Liver (tissue), 8 donors: ENCODE measurements at regions not wholly inside any gene's neighbourhood (a gene's known extent, or its start where the extent isn't known, plus 50 kb on each side); places are given as distances from the start of the nearest gene placed in this dataset.
"Not testable (repeated sequence)": the region's sequence is repeated elsewhere in the genome, so short reads cannot be mapped to it uniquely, and the experiment has no call there.

ENCODE experiments used
- DNase-seq: peaks from one replicate; pipeline ENCODE4 v3.0.0-alpha.2; 2017; ENCODE audit warnings: low spot score
- H3K27ac ChIP-seq, 2 donors: one replicate each; pipeline ENCODE4 v1.7.0; 2013; ENCODE audit warnings: inconsistent platforms in 2 of 2, low read length in 2 of 2, control low read depth in 1 of 2, low read depth in 1 of 2, mild to moderate bottlenecking in 1 of 2
- H3K27me3 ChIP-seq, 4 donors: one replicate each; pipeline versions ENCODE4 v1.6.1 to v1.7.0; 2013; ENCODE audit warnings: low read length in 3 of 4, inconsistent platforms in 1 of 4, mild to moderate bottlenecking in 1 of 4, moderate library complexity in 1 of 4; ENCODE audit not compliant: control insufficient read depth in 4 of 4, insufficient read depth in 4 of 4
- H3K36me3 ChIP-seq, 4 donors: one replicate each; pipeline versions ENCODE4 v1.6.1 to v1.7.0; 2013; ENCODE audit warnings: low read length in 3 of 4, mild to moderate bottlenecking in 3 of 4, low read depth in 1 of 4, moderate library complexity in 1 of 4; ENCODE audit not compliant: control insufficient read depth in 4 of 4, insufficient read depth in 3 of 4
- H3K4me1 ChIP-seq, 4 donors: one replicate each; pipeline versions ENCODE4 v1.6.1 to v1.7.0; 2013; ENCODE audit warnings: low read length in 3 of 4, mild to moderate bottlenecking in 3 of 4, moderate library complexity in 1 of 4; ENCODE audit not compliant: control insufficient read depth in 4 of 4, insufficient read depth in 4 of 4
- H3K4me3 ChIP-seq, 3 donors: one replicate each; pipeline versions ENCODE4 v1.6.1 to v1.7.0; 2013; ENCODE audit warnings: low read length in 3 of 3, control low read depth in 1 of 3, low read depth in 1 of 3, mild to moderate bottlenecking in 1 of 3
- H3K9ac ChIP-seq, 2 donors: one replicate each; pipeline ENCODE4 v1.7.0; 2013; ENCODE audit warnings: low read length in 2 of 2, mild to moderate bottlenecking in 2 of 2, moderate library complexity in 2 of 2, control low read depth in 1 of 2, low read depth in 1 of 2
- H3K9me3 ChIP-seq, 4 donors: one replicate each; pipeline versions ENCODE4 v1.6.1 to v1.7.0; 2013; ENCODE audit warnings: low read length in 3 of 4; ENCODE audit not compliant: control insufficient read depth in 4 of 4
- CTCF ChIP-seq: fragments of 150-350 bp; IDR thresholded peaks from 2 replicates; pipeline ENCODE4 v1.5.1; 2017; ENCODE audit warnings: improper control_type of control experiment, low read depth, low read length; ENCODE audit not compliant: missing input control
- EGR1 ChIP-seq, 2 donors: IDR thresholded peaks; 2 replicates each; pipeline ENCODE4 v1.6.1; 2016 to 2018; ENCODE audit warnings: antibody characterized with exemption in 2 of 2, low read depth in 2 of 2
- FOXA1 ChIP-seq: IDR thresholded peaks from 2 replicates; pipeline ENCODE4 v1.6.1; 2016; ENCODE audit warnings: antibody characterized with exemption
- FOXA2 ChIP-seq: IDR thresholded peaks from 2 replicates; pipeline ENCODE4 v1.6.1; 2016; ENCODE audit warnings: antibody characterized with exemption
- GABPA ChIP-seq, 2 donors: IDR thresholded peaks in 1 of 2; conservative IDR thresholded peaks in 1 of 2; 2 replicates each; pipeline ENCODE4 v1.6.1; 2016; ENCODE audit warnings: antibody characterized with exemption in 2 of 2, mild to moderate bottlenecking in 1 of 2, moderate library complexity in 1 of 2
- HNF4G ChIP-seq: IDR thresholded peaks from 2 replicates; pipeline ENCODE4 v1.6.1; 2016; ENCODE audit warnings: antibody characterized with exemption
- JUND ChIP-seq, 2 donors: IDR thresholded peaks; 2 replicates each; pipeline ENCODE4 v1.6.1; 2016; ENCODE audit warnings: antibody characterized with exemption in 2 of 2
- MAX ChIP-seq: IDR thresholded peaks from 2 replicates; pipeline ENCODE4 v1.6.1; 2016; ENCODE audit warnings: antibody characterized with exemption
- NR2F2 ChIP-seq: IDR thresholded peaks from 2 replicates; pipeline ENCODE4 v1.6.1; 2016; ENCODE audit warnings: antibody characterized with exemption
- RAD21 ChIP-seq, 2 donors: IDR thresholded peaks; 2 replicates each; pipeline ENCODE4 v1.6.1; 2016; ENCODE audit warnings: antibody characterized with exemption in 2 of 2, mild to moderate bottlenecking in 2 of 2
- RXRA ChIP-seq, 2 donors: IDR thresholded peaks; 2 replicates each; pipeline ENCODE4 v1.6.1; 2017 to 2018; ENCODE audit warnings: antibody characterized with exemption in 2 of 2, mild to moderate bottlenecking in 1 of 2
- SP1 ChIP-seq: IDR thresholded peaks from 2 replicates; pipeline ENCODE4 v1.6.1; 2018; ENCODE audit warnings: antibody characterized with exemption, mild to moderate bottlenecking
- TAF1 ChIP-seq: conservative IDR thresholded peaks from 2 replicates; pipeline ENCODE4 v1.6.1; 2016; ENCODE audit warnings: antibody characterized with exemption, mild to moderate bottlenecking
- YY1 ChIP-seq: IDR thresholded peaks from 2 replicates; pipeline ENCODE4 v1.6.1; 2016; ENCODE audit warnings: antibody characterized with exemption, mild to moderate bottlenecking
- WGBS: extraction: QIAGEN DNeasy Blood & Tissue Kit; methylation state at CpG from one replicate; pipeline ENCODE4 v1.1.7; 2013; 5-methylcytosine and 5-hydroxymethylcytosine counted together
- TF ChIP-seq, protein P1 (sequence below): IDR thresholded peaks from 2 replicates; pipeline ENCODE4 v1.6.1; 2016; ENCODE audit warnings: antibody characterized with exemption
- TF ChIP-seq, protein P2 (sequence below): IDR thresholded peaks from 2 replicates; pipeline ENCODE4 v1.6.1; 2016; ENCODE audit warnings: antibody characterized with exemption, mild to moderate bottlenecking
- donor health status: healthy.
- donor health status: healthy.
- donor health status: healthy.
- donor health status: healthy.
- donor health status: healthy.

GRCh38 chr17:69698352-69698751, 283.9 kb downstream of the MAP2K6 start:
- not testable (repeated sequence) for H3K36me3 ChIP-seq, H3K9me3 ChIP-seq, H3K9ac ChIP-seq, H3K27me3 ChIP-seq, H3K4me3 ChIP-seq, H3K27ac ChIP-seq, H3K4me1 ChIP-seq, DNase-seq

GRCh38 chr17:69702078-69702477, 287.6 kb downstream of the MAP2K6 start:
- TF ChIP-seq HNF4G (no peak), JUND (IDR thresholded peaks at IDR 0.05) (no peak), EGR1 (IDR thresholded peaks at IDR 0.05; ENCODE audit: low read depth in 2 of 2) (no peak), NR2F2 (no peak), FOXA2 (no peak), FOXA1 (no peak), RAD21 (IDR thresholded peaks at IDR 0.05) (no peak), MAX (no peak), TAF1 (no peak), CTCF (no peak), RXRA (IDR thresholded peaks at IDR 0.05) (no peak), GABPA (IDR thresholded peaks at IDR 0.05 in 1 of 2, conservative IDR thresholded peaks at IDR 0.05 in 1 of 2) (no peak), YY1 (no peak), SP1 (no peak)
- TF ChIP-seq, protein P1, sequence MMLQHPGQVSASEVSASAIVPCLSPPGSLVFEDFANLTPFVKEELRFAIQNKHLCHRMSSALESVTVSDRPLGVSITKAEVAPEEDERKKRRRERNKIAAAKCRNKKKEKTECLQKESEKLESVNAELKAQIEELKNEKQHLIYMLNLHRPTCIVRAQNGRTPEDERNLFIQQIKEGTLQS: no peak
- TF ChIP-seq, protein P2, sequence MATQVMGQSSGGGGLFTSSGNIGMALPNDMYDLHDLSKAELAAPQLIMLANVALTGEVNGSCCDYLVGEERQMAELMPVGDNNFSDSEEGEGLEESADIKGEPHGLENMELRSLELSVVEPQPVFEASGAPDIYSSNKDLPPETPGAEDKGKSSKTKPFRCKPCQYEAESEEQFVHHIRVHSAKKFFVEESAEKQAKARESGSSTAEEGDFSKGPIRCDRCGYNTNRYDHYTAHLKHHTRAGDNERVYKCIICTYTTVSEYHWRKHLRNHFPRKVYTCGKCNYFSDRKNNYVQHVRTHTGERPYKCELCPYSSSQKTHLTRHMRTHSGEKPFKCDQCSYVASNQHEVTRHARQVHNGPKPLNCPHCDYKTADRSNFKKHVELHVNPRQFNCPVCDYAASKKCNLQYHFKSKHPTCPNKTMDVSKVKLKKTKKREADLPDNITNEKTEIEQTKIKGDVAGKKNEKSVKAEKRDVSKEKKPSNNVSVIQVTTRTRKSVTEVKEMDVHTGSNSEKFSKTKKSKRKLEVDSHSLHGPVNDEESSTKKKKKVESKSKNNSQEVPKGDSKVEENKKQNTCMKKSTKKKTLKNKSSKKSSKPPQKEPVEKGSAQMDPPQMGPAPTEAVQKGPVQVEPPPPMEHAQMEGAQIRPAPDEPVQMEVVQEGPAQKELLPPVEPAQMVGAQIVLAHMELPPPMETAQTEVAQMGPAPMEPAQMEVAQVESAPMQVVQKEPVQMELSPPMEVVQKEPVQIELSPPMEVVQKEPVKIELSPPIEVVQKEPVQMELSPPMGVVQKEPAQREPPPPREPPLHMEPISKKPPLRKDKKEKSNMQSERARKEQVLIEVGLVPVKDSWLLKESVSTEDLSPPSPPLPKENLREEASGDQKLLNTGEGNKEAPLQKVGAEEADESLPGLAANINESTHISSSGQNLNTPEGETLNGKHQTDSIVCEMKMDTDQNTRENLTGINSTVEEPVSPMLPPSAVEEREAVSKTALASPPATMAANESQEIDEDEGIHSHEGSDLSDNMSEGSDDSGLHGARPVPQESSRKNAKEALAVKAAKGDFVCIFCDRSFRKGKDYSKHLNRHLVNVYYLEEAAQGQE: no peak
- Histone ChIP-seq H3K4me1 (no peaks in the 10 kb centered on the region), H3K27ac (no peak overlapping the region), H3K36me3 (no peaks in the 10 kb centered on the region), H3K9me3 (peaks cover 0 to 2% (median 0%) of the 10 kb centered on the region in 4 donors), H3K27me3 (no peaks in the 10 kb centered on the region), H3K4me3 (no peak overlapping the region), H3K9ac (no peak overlapping the region)
- DNase-seq: no peak
- WGBS: 91% methylated on average over 1 of the region's 1 CpG
